ENCODE measurements at regions not wholly inside any gene's neighbourhood (a gene's known extent, or its start where the extent isn't known, plus 50 kb on each side); places are given as distances from the start of the nearest gene placed in this dataset.

GRCh38 chr1:222279591-222279990 lies 268.3 kb downstream of the HHIPL2 start:
- TF ChIP-seq, protein P1, sequence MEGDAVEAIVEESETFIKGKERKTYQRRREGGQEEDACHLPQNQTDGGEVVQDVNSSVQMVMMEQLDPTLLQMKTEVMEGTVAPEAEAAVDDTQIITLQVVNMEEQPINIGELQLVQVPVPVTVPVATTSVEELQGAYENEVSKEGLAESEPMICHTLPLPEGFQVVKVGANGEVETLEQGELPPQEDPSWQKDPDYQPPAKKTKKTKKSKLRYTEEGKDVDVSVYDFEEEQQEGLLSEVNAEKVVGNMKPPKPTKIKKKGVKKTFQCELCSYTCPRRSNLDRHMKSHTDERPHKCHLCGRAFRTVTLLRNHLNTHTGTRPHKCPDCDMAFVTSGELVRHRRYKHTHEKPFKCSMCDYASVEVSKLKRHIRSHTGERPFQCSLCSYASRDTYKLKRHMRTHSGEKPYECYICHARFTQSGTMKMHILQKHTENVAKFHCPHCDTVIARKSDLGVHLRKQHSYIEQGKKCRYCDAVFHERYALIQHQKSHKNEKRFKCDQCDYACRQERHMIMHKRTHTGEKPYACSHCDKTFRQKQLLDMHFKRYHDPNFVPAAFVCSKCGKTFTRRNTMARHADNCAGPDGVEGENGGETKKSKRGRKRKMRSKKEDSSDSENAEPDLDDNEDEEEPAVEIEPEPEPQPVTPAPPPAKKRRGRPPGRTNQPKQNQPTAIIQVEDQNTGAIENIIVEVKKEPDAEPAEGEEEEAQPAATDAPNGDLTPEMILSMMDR (conservative IDR thresholded peaks at IDR 0.05): no peak
- no peak for TF ChIP-seq ZFX (IDR thresholded peaks at IDR 0.05)

Measured in C4-2B (cell line).